HL-60 (cell line): ENCODE measurements at regions not wholly inside any gene's neighbourhood (a gene's known extent, or its start where the extent isn't known, plus 50 kb on each side); places are given as distances from the start of the nearest gene placed in this dataset.

ENCODE experiments used
- DNase-seq, 2 experiments: peaks; one replicate each; pipeline ENCODE4 v3.0.0-alpha.2; 2010 to 2020; ENCODE audit warnings: low read depth in 1 of 2, low spot score in 1 of 2
- H3K27ac ChIP-seq: fragments of 250-450 bp; sonication (Bioruptor Pico); replicated peaks from 2 replicates; pipeline ENCODE4 v1.5.1; 2020; ENCODE audit warnings: mild to moderate bottlenecking, moderate library complexity
- H3K27me3 ChIP-seq: fragments of 250-450 bp; sonication (Bioruptor Pico); 2 replicates; pipeline ENCODE4 v1.5.1; 2021; ENCODE audit warnings: mild to moderate bottlenecking, moderate library complexity; ENCODE audit not compliant: insufficient read depth, poor library complexity, severe bottlenecking
- H3K4me3 ChIP-seq: replicated peaks from 2 replicates; pipeline ENCODE4 v1.5.1; 2011; ENCODE audit warnings: mild to moderate bottlenecking, control low read depth, low read length; ENCODE audit not compliant: insufficient read depth
- GABPA ChIP-seq: IDR thresholded peaks from 2 replicates; pipeline ENCODE4 v1.6.1; 2012; ENCODE audit warnings: low read depth
- POLR2AphosphoS5 ChIP-seq: IDR thresholded peaks from 2 replicates; pipeline ENCODE4 v1.6.1; 2012; ENCODE audit warnings: low read depth
- REST ChIP-seq: IDR thresholded peaks from 2 replicates; pipeline ENCODE4 v1.6.1; 2012; ENCODE audit warnings: low read depth; ENCODE audit not compliant: insufficient replicate concordance
- SPI1 ChIP-seq: IDR thresholded peaks from 2 replicates; pipeline ENCODE4 v1.6.1; 2012; ENCODE audit warnings: low read depth, mild to moderate bottlenecking, borderline replicate concordance
- TF ChIP-seq, protein P1 (sequence below): IDR thresholded peaks from one replicate; pipeline ENCODE4 v1.5.1; 2011; ENCODE audit warnings: low read length, control low read depth, inconsistent platforms; ENCODE audit not compliant: insufficient read depth

- no peak overlapping the region for H3K4me3 ChIP-seq
- no peaks in the 10 kb centered on the region for H3K27me3 ChIP-seq
- TF ChIP-seq SPI1 (no peak), POLR2AphosphoS5 (no peak), GABPA (no peak), REST (no peak)
- TF ChIP-seq, protein P1, sequence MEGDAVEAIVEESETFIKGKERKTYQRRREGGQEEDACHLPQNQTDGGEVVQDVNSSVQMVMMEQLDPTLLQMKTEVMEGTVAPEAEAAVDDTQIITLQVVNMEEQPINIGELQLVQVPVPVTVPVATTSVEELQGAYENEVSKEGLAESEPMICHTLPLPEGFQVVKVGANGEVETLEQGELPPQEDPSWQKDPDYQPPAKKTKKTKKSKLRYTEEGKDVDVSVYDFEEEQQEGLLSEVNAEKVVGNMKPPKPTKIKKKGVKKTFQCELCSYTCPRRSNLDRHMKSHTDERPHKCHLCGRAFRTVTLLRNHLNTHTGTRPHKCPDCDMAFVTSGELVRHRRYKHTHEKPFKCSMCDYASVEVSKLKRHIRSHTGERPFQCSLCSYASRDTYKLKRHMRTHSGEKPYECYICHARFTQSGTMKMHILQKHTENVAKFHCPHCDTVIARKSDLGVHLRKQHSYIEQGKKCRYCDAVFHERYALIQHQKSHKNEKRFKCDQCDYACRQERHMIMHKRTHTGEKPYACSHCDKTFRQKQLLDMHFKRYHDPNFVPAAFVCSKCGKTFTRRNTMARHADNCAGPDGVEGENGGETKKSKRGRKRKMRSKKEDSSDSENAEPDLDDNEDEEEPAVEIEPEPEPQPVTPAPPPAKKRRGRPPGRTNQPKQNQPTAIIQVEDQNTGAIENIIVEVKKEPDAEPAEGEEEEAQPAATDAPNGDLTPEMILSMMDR = no peak
- no peak overlapping the region for H3K27ac ChIP-seq
- no peak for DNase-seq
Observed at GRCh38 chr13:63625869-63626268, 2210.2 kb upstream of the PCDH20 start.

DNA sequence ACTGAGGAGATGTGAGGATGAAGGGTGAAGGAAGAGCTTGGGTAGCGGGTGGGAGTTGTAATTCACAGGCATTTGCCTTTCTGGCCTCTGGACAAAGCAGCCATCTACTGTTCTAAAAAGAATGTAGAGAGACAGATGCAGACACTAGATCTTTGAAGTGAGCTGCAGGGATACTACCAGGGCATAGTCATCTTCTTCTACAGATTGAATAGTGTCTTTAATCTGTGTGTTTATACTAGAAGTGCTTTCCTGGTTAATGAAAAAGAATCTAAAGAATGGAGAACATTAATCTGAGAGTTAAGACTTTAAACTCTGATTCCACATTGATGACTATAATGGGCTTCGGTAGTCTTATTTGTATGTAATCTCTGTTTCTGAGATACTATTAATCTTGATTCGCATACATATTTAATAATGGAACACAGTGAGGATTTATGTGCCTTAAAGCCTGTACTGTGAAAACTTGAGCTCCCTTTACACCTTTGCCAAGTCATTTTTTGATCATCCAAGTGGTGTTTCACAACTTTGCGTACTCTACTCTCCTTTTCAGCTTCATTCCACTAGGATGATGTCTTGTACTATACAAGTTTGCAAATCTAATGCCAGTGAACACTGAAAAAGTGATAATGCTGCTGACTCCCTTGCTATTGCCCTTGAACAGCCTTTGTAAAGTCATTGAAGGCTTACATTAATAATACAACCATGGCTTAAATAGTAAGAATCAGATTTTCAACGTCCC is 2199.4 kb upstream of the PCDH20 start:
- Histone ChIP-seq H3K27me3 (no peaks in the 10 kb centered on the region), H3K27ac (no peak overlapping the region), H3K4me3 (no peak overlapping the region)
- TF ChIP-seq GABPA = no peak
- TF ChIP-seq, protein P1 = no peak
- no peak for TF ChIP-seq SPI1
- no peak for TF ChIP-seq POLR2AphosphoS5
- TF ChIP-seq REST = no peak
- no peak for DNase-seq

DNA sequence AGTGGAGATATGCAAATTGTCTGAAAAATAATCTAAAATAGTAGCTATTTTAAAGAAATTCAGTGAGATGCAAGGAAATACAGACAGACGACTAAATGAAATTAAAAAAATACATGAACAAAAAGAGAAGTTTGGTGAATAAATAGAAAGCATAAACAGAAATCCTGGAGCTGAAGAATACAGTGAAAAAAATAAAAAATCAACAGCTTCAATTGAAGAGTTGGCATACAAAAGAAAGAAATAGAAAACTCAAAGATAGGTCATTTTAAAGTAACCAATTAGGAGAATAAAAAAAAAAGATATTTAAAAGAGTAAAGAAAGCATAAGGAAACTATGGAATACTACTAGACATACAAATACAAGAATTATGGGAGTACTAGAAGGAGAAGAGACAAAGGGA is 2191.5 kb upstream of the PCDH20 start:
- Histone ChIP-seq H3K27ac (no peak overlapping the region), H3K27me3 (no peaks in the 10 kb centered on the region), H3K4me3 (no peak overlapping the region)
- no peak for DNase-seq
- TF ChIP-seq POLR2AphosphoS5 = no peak
- TF ChIP-seq SPI1 = no peak
- TF ChIP-seq, protein P1 = no peak
- no peak for TF ChIP-seq REST
- no peak for TF ChIP-seq GABPA
